Gastrocnemius medialis (tissue), 4 donors: ENCODE measurements at regions not wholly inside any gene's neighbourhood (a gene's known extent, or its start where the extent isn't known, plus 50 kb on each side); places are given as distances from the start of the nearest gene placed in this dataset.

Source experiments
- POLR2A ChIP-seq, 2 donors: fragments of 450-650 bp; IDR thresholded peaks; one replicate each; pipeline ENCODE4 v1.6.1; 2017; ENCODE audit warnings: antibody characterized with exemption in 2 of 2, mild to moderate bottlenecking in 2 of 2, moderate library complexity in 2 of 2
- TF ChIP-seq, protein P1 (sequence below), 5 experiments: fragments of 450-650 bp in 3 of 5; fragments of 200-600 bp in 2 of 5; sonication (generic) in 2 of 5; IDR thresholded peaks in 4 of 5; conservative IDR thresholded peaks in 1 of 5; 1 replicate in 4 of 5; 2 replicates in 1 of 5; pipeline ENCODE4 v1.5.1; 2016 to 2019; ENCODE audit warnings: antibody characterized with exemption in 5 of 5, mild to moderate bottlenecking in 3 of 5, moderate library complexity in 3 of 5

- TF ChIP-seq, protein P1, sequence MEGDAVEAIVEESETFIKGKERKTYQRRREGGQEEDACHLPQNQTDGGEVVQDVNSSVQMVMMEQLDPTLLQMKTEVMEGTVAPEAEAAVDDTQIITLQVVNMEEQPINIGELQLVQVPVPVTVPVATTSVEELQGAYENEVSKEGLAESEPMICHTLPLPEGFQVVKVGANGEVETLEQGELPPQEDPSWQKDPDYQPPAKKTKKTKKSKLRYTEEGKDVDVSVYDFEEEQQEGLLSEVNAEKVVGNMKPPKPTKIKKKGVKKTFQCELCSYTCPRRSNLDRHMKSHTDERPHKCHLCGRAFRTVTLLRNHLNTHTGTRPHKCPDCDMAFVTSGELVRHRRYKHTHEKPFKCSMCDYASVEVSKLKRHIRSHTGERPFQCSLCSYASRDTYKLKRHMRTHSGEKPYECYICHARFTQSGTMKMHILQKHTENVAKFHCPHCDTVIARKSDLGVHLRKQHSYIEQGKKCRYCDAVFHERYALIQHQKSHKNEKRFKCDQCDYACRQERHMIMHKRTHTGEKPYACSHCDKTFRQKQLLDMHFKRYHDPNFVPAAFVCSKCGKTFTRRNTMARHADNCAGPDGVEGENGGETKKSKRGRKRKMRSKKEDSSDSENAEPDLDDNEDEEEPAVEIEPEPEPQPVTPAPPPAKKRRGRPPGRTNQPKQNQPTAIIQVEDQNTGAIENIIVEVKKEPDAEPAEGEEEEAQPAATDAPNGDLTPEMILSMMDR (IDR thresholded peaks at IDR 0.05 in 4 of 5, conservative IDR thresholded peaks at IDR 0.05 in 1 of 5): no peak
- TF ChIP-seq POLR2A (IDR thresholded peaks at IDR 0.05): no peak
Observed at GRCh38 chr14:54229136-54229535, 167.7 kb upstream of the CDKN3 start.
